ENCODE measurements at regions not wholly inside any gene's neighbourhood (a gene's known extent, or its start where the extent isn't known, plus 50 kb on each side); places are given as distances from the start of the nearest gene placed in this dataset.

DNA sequence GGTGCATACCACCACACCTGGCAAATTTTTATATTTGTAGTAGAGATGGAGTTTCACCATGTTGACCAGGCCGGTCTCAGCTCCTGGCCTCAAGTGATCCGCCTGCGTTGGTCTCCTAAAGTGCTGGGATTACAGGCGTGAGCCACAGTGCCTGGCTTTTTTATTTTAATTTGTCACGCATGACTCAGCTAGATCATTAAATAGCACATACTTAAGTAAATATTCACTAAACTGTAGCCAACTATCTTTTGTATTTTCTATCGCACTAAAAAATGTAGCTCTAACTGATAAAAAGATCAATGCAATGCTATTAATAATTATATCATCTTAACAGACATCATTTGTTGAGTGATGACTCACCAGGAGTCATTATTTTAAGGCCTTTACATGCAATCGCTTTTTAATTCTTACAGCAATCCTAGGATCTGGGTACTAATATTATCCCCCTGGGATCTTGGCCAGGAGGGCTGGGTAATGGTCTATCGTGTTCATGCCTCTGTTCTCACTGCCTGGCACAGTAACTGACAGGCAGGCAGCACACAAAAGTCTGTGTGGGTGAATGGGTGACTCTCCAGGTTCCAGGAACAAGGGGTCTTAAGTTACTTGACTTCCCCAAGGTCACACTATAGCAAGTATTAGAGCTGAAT, 693.5 kb upstream of the EEF2KMT start:
- DNase-seq, result no peak
- 69 to 79% methylated on average over 8 of the region's 8 CpGs for WGBS, 2 donors

GRCh38 chr16:5790512-5790911, 692.9 kb upstream of the EEF2KMT start:
- Histone ChIP-seq H3K4me3 (no peak overlapping the region), H3K9ac (ENCODE audit: insufficient read depth in 1 of 2, low read length in 2 of 2) (no peak overlapping the region), H3K36me3 (ENCODE audit: control insufficient read depth in 4 of 4, insufficient read depth in 4 of 4, low read length in 4 of 4) (no peaks in the 10 kb centered on the region), H3K4me1 (ENCODE audit: control insufficient read depth in 5 of 5, insufficient read depth in 5 of 5, low read length in 5 of 5) (no peaks in the 10 kb centered on the region), H3K27me3 (ENCODE audit: control insufficient read depth in 3 of 3, insufficient read depth in 3 of 3, low read length in 2 of 3) (peaks cover 0 to 7% (median 0%) of the 10 kb centered on the region in 3 donors), H3K9me3 (ENCODE audit: control insufficient read depth in 4 of 4, insufficient read depth in 3 of 4, low read length in 3 of 4) (peaks cover 0 to 3% (median 0%) of the 10 kb centered on the region in 4 donors), H3K27ac (ENCODE audit: low read depth in 1 of 2, low read length in 1 of 2) (no peak overlapping the region)
- DNase-seq (no peak), ATAC-seq (ENCODE audit: insufficient read depth, low FRiP score) (no peak)
- no peak for TF ChIP-seq CTCF (IDR thresholded peaks at IDR 0.05; ENCODE audit: control extremely low read depth, extremely low read depth)
- WGBS, 2 donors, result 55 to 57% methylated on average over 4 of the region's 4 CpGs

More for the DNA sequence above, 693.5 kb upstream of the EEF2KMT start:
- ATAC-seq (ENCODE audit: insufficient read depth, low FRiP score), result no peak
- TF ChIP-seq CTCF (IDR thresholded peaks at IDR 0.05; ENCODE audit: control extremely low read depth, extremely low read depth), result no peak
- Histone ChIP-seq H3K36me3 (ENCODE audit: control insufficient read depth in 4 of 4, insufficient read depth in 4 of 4, low read length in 4 of 4) (no peaks in the 10 kb centered on the region), H3K9ac (ENCODE audit: insufficient read depth in 1 of 2, low read length in 2 of 2) (no peak overlapping the region), H3K4me1 (ENCODE audit: control insufficient read depth in 5 of 5, insufficient read depth in 5 of 5, low read length in 5 of 5) (no peaks in the 10 kb centered on the region), H3K27ac (ENCODE audit: low read depth in 1 of 2, low read length in 1 of 2) (no peak overlapping the region), H3K4me3 (no peak overlapping the region), H3K27me3 (ENCODE audit: control insufficient read depth in 3 of 3, insufficient read depth in 3 of 3, low read length in 2 of 3) (peaks cover 0 to 7% (median 0%) of the 10 kb centered on the region in 3 donors), H3K9me3 (ENCODE audit: control insufficient read depth in 4 of 4, insufficient read depth in 3 of 4, low read length in 3 of 4) (peaks cover 0 to 3% (median 0%) of the 10 kb centered on the region in 4 donors)

GRCh38 chr16:5789033-5789432, 691.4 kb upstream of the EEF2KMT start:
- TF ChIP-seq CTCF (IDR thresholded peaks at IDR 0.05; ENCODE audit: control extremely low read depth, extremely low read depth), result no peak
- ATAC-seq (ENCODE audit: insufficient read depth, low FRiP score) (no peak), DNase-seq (no peak)
- Histone ChIP-seq H3K36me3 (ENCODE audit: control insufficient read depth in 4 of 4, insufficient read depth in 4 of 4, low read length in 4 of 4) (no peaks in the 10 kb centered on the region), H3K4me3 (no peak overlapping the region), H3K27ac (ENCODE audit: low read depth in 1 of 2, low read length in 1 of 2) (no peak overlapping the region), H3K4me1 (ENCODE audit: control insufficient read depth in 5 of 5, insufficient read depth in 5 of 5, low read length in 5 of 5) (no peaks in the 10 kb centered on the region), H3K9ac (ENCODE audit: insufficient read depth in 1 of 2, low read length in 2 of 2) (no peak overlapping the region), H3K27me3 (ENCODE audit: control insufficient read depth in 3 of 3, insufficient read depth in 3 of 3, low read length in 2 of 3) (peaks cover 0 to 7% (median 0%) of the 10 kb centered on the region in 3 donors), H3K9me3 (ENCODE audit: control insufficient read depth in 4 of 4, insufficient read depth in 3 of 4, low read length in 3 of 4) (peaks cover 0 to 6% (median 0%) of the 10 kb centered on the region in 4 donors)
- 76 to 82% methylated on average over 2 of the region's 2 CpGs for WGBS, 2 donors

DNA sequence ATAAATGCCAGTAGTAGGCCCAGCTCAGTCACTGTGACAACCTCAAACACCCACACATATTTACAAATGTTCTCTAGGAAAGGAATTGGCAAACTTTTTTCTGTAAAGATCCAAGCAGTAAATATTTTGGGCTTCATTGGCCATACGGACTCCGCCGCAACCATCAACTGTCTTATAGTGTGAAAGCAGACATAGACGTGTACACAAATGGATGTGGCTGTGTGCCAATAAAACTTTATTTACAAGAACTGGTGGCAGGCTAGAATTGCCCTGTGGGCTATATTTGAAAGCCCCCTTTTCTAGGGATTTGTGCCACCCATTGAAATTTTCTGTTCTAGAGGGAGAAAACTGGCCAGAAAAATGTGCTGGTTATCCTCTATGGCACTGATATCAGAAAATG, 683.8 kb upstream of the EEF2KMT start:
- H3K27ac ChIP-seq (ENCODE audit: low read depth in 1 of 2, low read length in 1 of 2), result no peak overlapping the region
- no peak overlapping the region for H3K4me3 ChIP-seq
- H3K27me3 ChIP-seq (ENCODE audit: control insufficient read depth in 3 of 3, insufficient read depth in 3 of 3, low read length in 2 of 3), result no peaks in the 10 kb centered on the region
- H3K9me3 ChIP-seq (ENCODE audit: control insufficient read depth in 4 of 4, insufficient read depth in 3 of 4, low read length in 3 of 4), result peaks cover 0 to 3% (median 0%) of the 10 kb centered on the region in 4 donors
- no peak for DNase-seq
- ATAC-seq (ENCODE audit: insufficient read depth, low FRiP score), result no peak
- H3K9ac ChIP-seq (ENCODE audit: insufficient read depth in 1 of 2, low read length in 2 of 2), result no peak overlapping the region
- no peaks in the 10 kb centered on the region for H3K4me1 ChIP-seq (ENCODE audit: control insufficient read depth in 5 of 5, insufficient read depth in 5 of 5, low read length in 5 of 5)
- WGBS, 2 donors, result 91 to 93% methylated on average over 4 of the region's 4 CpGs
- H3K36me3 ChIP-seq (ENCODE audit: control insufficient read depth in 4 of 4, insufficient read depth in 4 of 4, low read length in 4 of 4), result no peaks in the 10 kb centered on the region
- TF ChIP-seq CTCF (IDR thresholded peaks at IDR 0.05; ENCODE audit: control extremely low read depth, extremely low read depth), result no peak

Measured in lung (tissue), 11 donors.